ENCODE measurements at regions not wholly inside any gene's neighbourhood (a gene's known extent, or its start where the extent isn't known, plus 50 kb on each side); places are given as distances from the start of the nearest gene placed in this dataset.

- peak overlapping the region; percentile 19 for H3K27ac ChIP-seq
Measured at GRCh38 chr1:115400426-115400825, 62.4 kb upstream of the NGF start.

GRCh38 chr1:115398745-115399144, 60.7 kb upstream of the NGF start:
- TF ChIP-seq ZFX (IDR thresholded peaks at IDR 0.05) = no peak
- no peak for TF ChIP-seq CTCF (conservative IDR thresholded peaks at IDR 0.05)
- H3K27ac ChIP-seq = no peak overlapping the region

More at GRCh38 chr1:115400426-115400825, 62.4 kb upstream of the NGF start:
- TF ChIP-seq ZFX (IDR thresholded peaks at IDR 0.05) = no peak
- TF ChIP-seq CTCF (conservative IDR thresholded peaks at IDR 0.05) = no peak

Data from C4-2B (cell line).